ENCODE measurements at regions not wholly inside any gene's neighbourhood (a gene's known extent, or its start where the extent isn't known, plus 50 kb on each side); places are given as distances from the start of the nearest gene placed in this dataset.
"Not testable (repeated sequence)": the region's sequence is repeated elsewhere in the genome, so short reads cannot be mapped to it uniquely, and the experiment has no call there.

GRCh38 chr5:58182287-58182841 is 277.5 kb downstream of the PLK2 start:
- no peaks in the 10 kb centered on the region for H3K27me3 ChIP-seq (ENCODE audit: low read depth, low read length)
- no peaks in the 10 kb centered on the region for H3K36me3 ChIP-seq (ENCODE audit: control insufficient read depth in 1 of 2, insufficient read depth in 2 of 2, low read length in 2 of 2)
- H3K4me1 ChIP-seq (ENCODE audit: control insufficient read depth in 1 of 2, insufficient read depth in 2 of 2, low read length in 2 of 2): peaks cover 0 to 3% of the 10 kb centered on the region in 2 donors
- no peaks in the 10 kb centered on the region for H3K9me3 ChIP-seq (ENCODE audit: control insufficient read depth in 1 of 2, low read length in 2 of 2)
- H3K4me3 ChIP-seq (ENCODE audit: low read depth in 1 of 2, low read length in 2 of 2): no peak overlapping the region
- no peak overlapping the region for H3K27ac ChIP-seq (ENCODE audit: low read length)

- Histone ChIP-seq H3K27ac (ENCODE audit: low read length) (no peak overlapping the region), H3K4me1 (ENCODE audit: control insufficient read depth in 1 of 2, insufficient read depth in 2 of 2, low read length in 2 of 2) (peaks cover 0 to 3% of the 10 kb centered on the region in 2 donors), H3K9me3 (ENCODE audit: control insufficient read depth in 1 of 2, low read length in 2 of 2) (no peaks in the 10 kb centered on the region), H3K4me3 (ENCODE audit: low read depth in 1 of 2, low read length in 2 of 2) (no peak overlapping the region), H3K27me3 (ENCODE audit: low read depth, low read length) (no peaks in the 10 kb centered on the region), H3K36me3 (ENCODE audit: control insufficient read depth in 1 of 2, insufficient read depth in 2 of 2, low read length in 2 of 2) (no peaks in the 10 kb centered on the region)
Measured at GRCh38 chr5:58181578-58182286, 278.2 kb downstream of the PLK2 start.

GRCh38 chr5:58172946-58173345 is 286.9 kb downstream of the PLK2 start:
- no peaks in the 10 kb centered on the region for H3K9me3 ChIP-seq (ENCODE audit: control insufficient read depth in 1 of 2, low read length in 2 of 2)
- no peaks in the 10 kb centered on the region for H3K4me1 ChIP-seq (ENCODE audit: control insufficient read depth in 1 of 2, insufficient read depth in 2 of 2, low read length in 2 of 2)
- no peaks in the 10 kb centered on the region for H3K36me3 ChIP-seq (ENCODE audit: control insufficient read depth in 1 of 2, insufficient read depth in 2 of 2, low read length in 2 of 2)
- H3K27ac ChIP-seq (ENCODE audit: low read length): no peak overlapping the region
- H3K4me3 ChIP-seq (ENCODE audit: low read depth in 1 of 2, low read length in 2 of 2): no peak overlapping the region
- H3K27me3 ChIP-seq (ENCODE audit: low read depth, low read length): no peaks in the 10 kb centered on the region

- Histone ChIP-seq H3K4me3 (ENCODE audit: low read depth in 1 of 2, low read length in 2 of 2) (no peak overlapping the region), H3K36me3 (ENCODE audit: control insufficient read depth in 1 of 2, insufficient read depth in 2 of 2, low read length in 2 of 2) (no peaks in the 10 kb centered on the region), H3K27me3 (ENCODE audit: low read depth, low read length) (no peaks in the 10 kb centered on the region), H3K9me3 (ENCODE audit: control insufficient read depth in 1 of 2, low read length in 2 of 2) (peaks cover 0 to 3% of the 10 kb centered on the region in 2 donors), H3K27ac (ENCODE audit: low read length) (no peak overlapping the region), H3K4me1 (ENCODE audit: control insufficient read depth in 1 of 2, insufficient read depth in 2 of 2, low read length in 2 of 2) (no peaks in the 10 kb centered on the region)
Measured at GRCh38 chr5:58165152-58165551, 294.7 kb downstream of the PLK2 start.

- not testable (repeated sequence) for H3K9me3 ChIP-seq (ENCODE audit: control insufficient read depth in 1 of 2, low read length in 2 of 2)
Measured at GRCh38 chr5:58161889-58162288, 298.0 kb downstream of the PLK2 start.

GRCh38 chr5:58156973-58157701 is 302.7 kb downstream of the PLK2 start:
- no peaks in the 10 kb centered on the region for H3K4me1 ChIP-seq (ENCODE audit: control insufficient read depth in 1 of 2, insufficient read depth in 2 of 2, low read length in 2 of 2)
- peaks cover 0 to 3% of the 10 kb centered on the region in 2 donors for H3K9me3 ChIP-seq (ENCODE audit: control insufficient read depth in 1 of 2, low read length in 2 of 2)
- H3K27ac ChIP-seq (ENCODE audit: low read length): no peak overlapping the region
- H3K36me3 ChIP-seq (ENCODE audit: control insufficient read depth in 1 of 2, insufficient read depth in 2 of 2, low read length in 2 of 2): no peaks in the 10 kb centered on the region
- H3K27me3 ChIP-seq (ENCODE audit: low read depth, low read length): no peaks in the 10 kb centered on the region
- H3K4me3 ChIP-seq (ENCODE audit: low read depth in 1 of 2, low read length in 2 of 2): no peak overlapping the region

More at GRCh38 chr5:58161889-58162288, 298.0 kb downstream of the PLK2 start:
- not testable (repeated sequence) for H3K27me3 ChIP-seq (ENCODE audit: low read depth, low read length); H3K36me3 ChIP-seq (ENCODE audit: control insufficient read depth in 1 of 2, insufficient read depth in 2 of 2, low read length in 2 of 2); H3K4me1 ChIP-seq (ENCODE audit: control insufficient read depth in 1 of 2, insufficient read depth in 2 of 2, low read length in 2 of 2); H3K4me3 ChIP-seq (ENCODE audit: low read depth in 1 of 2, low read length in 2 of 2); H3K27ac ChIP-seq (ENCODE audit: low read length)

GRCh38 chr5:58156361-58156760 is 303.5 kb downstream of the PLK2 start:
- Histone ChIP-seq H3K27ac (ENCODE audit: low read length) (no peak overlapping the region), H3K4me1 (ENCODE audit: control insufficient read depth in 1 of 2, insufficient read depth in 2 of 2, low read length in 2 of 2) (no peaks in the 10 kb centered on the region), H3K9me3 (ENCODE audit: control insufficient read depth in 1 of 2, low read length in 2 of 2) (peaks cover 0 to under 1% of the 10 kb centered on the region in 2 donors)

GRCh38 chr5:58153255-58153654 is 306.6 kb downstream of the PLK2 start:
- Histone ChIP-seq H3K27ac (ENCODE audit: low read length) (no peak overlapping the region), H3K27me3 (ENCODE audit: low read depth, low read length) (no peaks in the 10 kb centered on the region), H3K4me3 (ENCODE audit: low read depth in 1 of 2, low read length in 2 of 2) (no peak overlapping the region), H3K9me3 (ENCODE audit: control insufficient read depth in 1 of 2, low read length in 2 of 2) (no peaks in the 10 kb centered on the region), H3K4me1 (ENCODE audit: control insufficient read depth in 1 of 2, insufficient read depth in 2 of 2, low read length in 2 of 2) (no peaks in the 10 kb centered on the region), H3K36me3 (ENCODE audit: control insufficient read depth in 1 of 2, insufficient read depth in 2 of 2, low read length in 2 of 2) (no peaks in the 10 kb centered on the region)

More at GRCh38 chr5:58156361-58156760, 303.5 kb downstream of the PLK2 start:
- Histone ChIP-seq H3K4me3 (ENCODE audit: low read depth in 1 of 2, low read length in 2 of 2) (no peak overlapping the region), H3K36me3 (ENCODE audit: control insufficient read depth in 1 of 2, insufficient read depth in 2 of 2, low read length in 2 of 2) (no peaks in the 10 kb centered on the region), H3K27me3 (ENCODE audit: low read depth, low read length) (no peaks in the 10 kb centered on the region)

- H3K27me3 ChIP-seq (ENCODE audit: low read depth, low read length): no peaks in the 10 kb centered on the region
- H3K4me1 ChIP-seq (ENCODE audit: control insufficient read depth in 1 of 2, insufficient read depth in 2 of 2, low read length in 2 of 2): no peaks in the 10 kb centered on the region
- no peaks in the 10 kb centered on the region for H3K36me3 ChIP-seq (ENCODE audit: control insufficient read depth in 1 of 2, insufficient read depth in 2 of 2, low read length in 2 of 2)
- no peaks in the 10 kb centered on the region for H3K9me3 ChIP-seq (ENCODE audit: control insufficient read depth in 1 of 2, low read length in 2 of 2)
- H3K27ac ChIP-seq (ENCODE audit: low read length): no peak overlapping the region
- no peak overlapping the region for H3K4me3 ChIP-seq (ENCODE audit: low read depth in 1 of 2, low read length in 2 of 2)
Measured at GRCh38 chr5:58151414-58151813, 308.5 kb downstream of the PLK2 start.

- Histone ChIP-seq H3K4me1 (ENCODE audit: control insufficient read depth in 1 of 2, insufficient read depth in 2 of 2, low read length in 2 of 2) (no peaks in the 10 kb centered on the region), H3K27me3 (ENCODE audit: low read depth, low read length) (no peaks in the 10 kb centered on the region), H3K36me3 (ENCODE audit: control insufficient read depth in 1 of 2, insufficient read depth in 2 of 2, low read length in 2 of 2) (no peaks in the 10 kb centered on the region), H3K27ac (ENCODE audit: low read length) (no peak overlapping the region), H3K9me3 (ENCODE audit: control insufficient read depth in 1 of 2, low read length in 2 of 2) (no peaks in the 10 kb centered on the region), H3K4me3 (ENCODE audit: low read depth in 1 of 2, low read length in 2 of 2) (no peak overlapping the region)
Measured at GRCh38 chr5:58150926-58151325, 309.0 kb downstream of the PLK2 start.

GRCh38 chr5:58149746-58150145 is 310.1 kb downstream of the PLK2 start:
- no peaks in the 10 kb centered on the region for H3K27me3 ChIP-seq (ENCODE audit: low read depth, low read length)
- H3K9me3 ChIP-seq (ENCODE audit: control insufficient read depth in 1 of 2, low read length in 2 of 2): no peaks in the 10 kb centered on the region
- H3K27ac ChIP-seq (ENCODE audit: low read length): no peak overlapping the region
- H3K4me3 ChIP-seq (ENCODE audit: low read depth in 1 of 2, low read length in 2 of 2): no peak overlapping the region
- no peaks in the 10 kb centered on the region for H3K36me3 ChIP-seq (ENCODE audit: control insufficient read depth in 1 of 2, insufficient read depth in 2 of 2, low read length in 2 of 2)
- H3K4me1 ChIP-seq (ENCODE audit: control insufficient read depth in 1 of 2, insufficient read depth in 2 of 2, low read length in 2 of 2): no peaks in the 10 kb centered on the region
